H1 (cell line): ENCODE measurements at regions not wholly inside any gene's neighbourhood (a gene's known extent, or its start where the extent isn't known, plus 50 kb on each side); places are given as distances from the start of the nearest gene placed in this dataset.

Experiments
- CTCF ChIA-PET: fragments of 300-600 bp; sonication (Branson Sonifier 250); formaldehyde crosslinking; loops from one replicate; lab custom pipeline; 2021; ENCODE audit not compliant: partially characterized antibody; lab: Charles Lee
- POLR2A ChIA-PET: fragments of 300-600 bp; sonication (Branson Sonifier 250); formaldehyde crosslinking; loops from one replicate; lab custom pipeline; 2021; ENCODE audit warnings: inconsistent platforms; ENCODE audit not compliant: partially characterized antibody; lab: Charles Lee
- DNase-seq, 2 experiments: peaks; one replicate each; pipeline versions ENCODE4 v3.0.0 to v3.0.0-alpha.2; 2010 to 2022; ENCODE audit warnings: low spot score in 2 of 2, low read depth in 1 of 2, mixed read lengths in 1 of 2
- FAIRE-seq: peaks from 2 replicates; lab custom pipeline; 2011; peaks lifted over from hg19 to GRCh38; lab: Jason Lieb, UNC
- H2AFZ ChIP-seq: 2 replicates; pipeline ENCODE4 v1.8.1; 2012; ENCODE audit warnings: low read length, inconsistent platforms
- H2AK5ac ChIP-seq: 2 replicates; pipeline ENCODE4 v1.6.1; 2013; ENCODE audit warnings: low read depth, low read length
- H2BK120ac ChIP-seq: replicated peaks from 2 replicates; pipeline ENCODE3; 2013; ENCODE audit warnings: low read depth, low read length, inconsistent platforms
- H2BK12ac ChIP-seq: 2 replicates; pipeline ENCODE4 v1.6.1; 2013; ENCODE audit warnings: low read depth, low read length
- H2BK15ac ChIP-seq: 2 replicates; pipeline ENCODE4 v1.6.1; 2013; ENCODE audit warnings: low read length
- H2BK20ac ChIP-seq: 2 replicates; pipeline ENCODE4 v1.6.1; 2013; ENCODE audit warnings: low read length
- H2BK5ac ChIP-seq: 2 replicates; pipeline ENCODE4 v1.6.1; 2013; ENCODE audit warnings: low read depth, low read length
- H3K14ac ChIP-seq: 2 replicates; pipeline ENCODE4 v1.6.1; 2013; ENCODE audit warnings: inconsistent platforms; ENCODE audit not compliant: insufficient read length
- H3K18ac ChIP-seq: 2 replicates; pipeline ENCODE4 v1.6.1; 2013; ENCODE audit warnings: low read length; ENCODE audit errors: extremely low read depth
- H3K23ac ChIP-seq: 2 replicates; pipeline ENCODE4 v1.6.1; 2013; ENCODE audit warnings: inconsistent platforms; ENCODE audit not compliant: insufficient read length
- H3K23me2 ChIP-seq: 2 replicates; pipeline ENCODE4 v1.6.1; 2013; ENCODE audit warnings: low read depth, low read length
- H3K27ac ChIP-seq: 2 replicates; pipeline ENCODE4 v1.6.1; 2011; ENCODE audit warnings: low read depth, low read length, inconsistent platforms
- H3K27me3 ChIP-seq, 4 experiments: replicated peaks in 1 of 4; 1 replicate in 1 of 4; 2 replicates in 3 of 4; pipeline versions ENCODE4 v1.6.1 to v1.8.1; 2011 to 2013; ENCODE audit warnings: low read length in 3 of 4, mild to moderate bottlenecking in 3 of 4, inconsistent platforms in 2 of 4, mixed read lengths in 2 of 4, moderate library complexity in 1 of 4; ENCODE audit not compliant: control insufficient read depth in 3 of 4, insufficient read depth in 3 of 4; ENCODE audit errors: extremely low read depth in 1 of 4
- H3K36me3 ChIP-seq, 4 experiments: 2 replicates each; pipeline versions ENCODE4 v1.6.1 to v1.8.1; 2011 to 2013; ENCODE audit warnings: mild to moderate bottlenecking in 4 of 4, low read length in 3 of 4, moderate library complexity in 2 of 4, control low read depth in 1 of 4, inconsistent platforms in 1 of 4; ENCODE audit not compliant: insufficient read depth in 4 of 4, control insufficient read depth in 2 of 4
- H3K4ac ChIP-seq: replicated peaks from 2 replicates; pipeline ENCODE3; 2013; ENCODE audit warnings: low read length, low read depth, mixed read lengths, inconsistent platforms; ENCODE audit not compliant: insufficient read length
- H3K4me1 ChIP-seq, 4 experiments: replicated peaks in 1 of 4; 1 replicate in 1 of 4; 2 replicates in 3 of 4; pipeline versions ENCODE4 v1.6.1 to v1.8.1; 2011 to 2013; ENCODE audit warnings: low read length in 3 of 4, inconsistent platforms in 2 of 4, mixed read lengths in 1 of 4; ENCODE audit not compliant: insufficient read depth in 4 of 4, control insufficient read depth in 3 of 4
- H3K4me2 ChIP-seq, 2 experiments: 2 replicates each; pipeline versions ENCODE4 v1.6.1 to v1.8.1; 2011 to 2013; ENCODE audit warnings: low read depth in 2 of 2, low read length in 2 of 2, control low read depth in 1 of 2, inconsistent platforms in 1 of 2, mild to moderate bottlenecking in 1 of 2; ENCODE audit not compliant: insufficient read depth in 1 of 2
- H3K4me3 ChIP-seq, 4 experiments: fragments of 200-600, 300-600 bp in 1 of 4; sonication (generic), shearing (Covaris generic), sonication (Bioruptor Twin) in 1 of 4; 2 replicates each; pipeline versions ENCODE4 v1.5.1 to v1.8.1; 2011 to 2016; ENCODE audit warnings: low read length in 4 of 4, low read depth in 3 of 4, control low read depth in 2 of 4, inconsistent platforms in 2 of 4, mild to moderate bottlenecking in 2 of 4, mixed read lengths in 1 of 4, moderate library complexity in 1 of 4; ENCODE audit not compliant: insufficient read depth in 2 of 4; ENCODE audit errors: extremely low read depth in 1 of 4
- H3K56ac ChIP-seq: replicated peaks from 2 replicates; pipeline ENCODE3; 2013; ENCODE audit warnings: low read depth, mild to moderate bottlenecking, mixed read lengths, low read length, inconsistent platforms; ENCODE audit not compliant: insufficient read length
- H3K79me1 ChIP-seq: 2 replicates; pipeline ENCODE4 v1.6.1; 2013; ENCODE audit warnings: low read depth, low read length, control low read depth
- H3K79me2 ChIP-seq, 2 experiments: 2 replicates each; pipeline versions ENCODE4 v1.6.1 to v1.8.1; 2012 to 2013; ENCODE audit warnings: low read length in 2 of 2, mild to moderate bottlenecking in 2 of 2, inconsistent platforms in 1 of 2; ENCODE audit not compliant: insufficient read depth in 2 of 2, control insufficient read depth in 1 of 2
- H3K9ac ChIP-seq, 4 experiments: replicated peaks in 1 of 4; 1 replicate in 1 of 4; 2 replicates in 3 of 4; pipeline versions ENCODE4 v1.6.1 to v1.8.1; 2011 to 2013; ENCODE audit warnings: low read depth in 3 of 4, low read length in 3 of 4, control low read depth in 2 of 4, mild to moderate bottlenecking in 2 of 4, moderate library complexity in 2 of 4, inconsistent platforms in 1 of 4; ENCODE audit errors: extremely low read depth in 1 of 4
- H3K9me3 ChIP-seq, 2 experiments: 2 replicates each; pipeline versions ENCODE4 v1.6.1 to v1.8.1; 2012 to 2013; ENCODE audit warnings: mild to moderate bottlenecking in 2 of 2, moderate library complexity in 2 of 2, control low read depth in 1 of 2, inconsistent platforms in 1 of 2, low read depth in 1 of 2, low read length in 1 of 2, mixed read lengths in 1 of 2; ENCODE audit not compliant: insufficient read depth in 2 of 2
- H4K20me1 ChIP-seq, 2 experiments: replicated peaks in 1 of 2; 2 replicates each; pipeline versions ENCODE3 to v1.8.1; 2011 to 2013; ENCODE audit warnings: inconsistent platforms in 2 of 2, low read length in 2 of 2, mild to moderate bottlenecking in 1 of 2; ENCODE audit not compliant: insufficient read depth in 2 of 2, control insufficient read depth in 1 of 2
- H4K5ac ChIP-seq: 2 replicates; pipeline ENCODE4 v1.6.1; 2013; ENCODE audit warnings: low read length, low read depth, mixed read lengths, inconsistent platforms; ENCODE audit not compliant: insufficient read length
- H4K8ac ChIP-seq: 2 replicates; pipeline ENCODE4 v1.8.0; 2013; ENCODE audit warnings: mild to moderate bottlenecking, moderate library complexity, low read length, inconsistent platforms; ENCODE audit not compliant: insufficient read depth; ENCODE audit errors: extremely low read depth
- H4K91ac ChIP-seq: replicated peaks from 2 replicates; pipeline ENCODE3; 2013; ENCODE audit warnings: low read length, mixed read lengths, inconsistent platforms; ENCODE audit not compliant: insufficient read length
- TCF12 ChIP-seq: IDR thresholded peaks from 2 replicates; pipeline ENCODE4 v1.6.1; 2011; ENCODE audit warnings: low read depth, mild to moderate bottlenecking, low read length
- WGBS, 2 experiments: shearing (Covaris generic) in 1 of 2; methylation state at CpG; one replicate each; pipeline versions ENCODE4 v1.1.6 to v1.1.7; 2013 to 2015; ENCODE audit warnings: low lambda C conversion rate in 2 of 2, mixed read lengths in 2 of 2, inconsistent platforms in 1 of 2, low coverage in 1 of 2, missing lambda C conversion rate in 1 of 2; ENCODE audit not compliant: insufficient replicate concordance in 2 of 2, insufficient coverage in 1 of 2, insufficient read length in 1 of 2; ENCODE audit errors: extremely low coverage in 1 of 2, missing lambda C conversion rate in 1 of 2; 5-methylcytosine and 5-hydroxymethylcytosine counted together

GRCh38 chr5:60287174-60287771, 393.7 kb upstream of the PDE4D start:
- Histone ChIP-seq H2AK5ac (no peak overlapping the region), H2BK120ac (no peak overlapping the region)
- no peak for TF ChIP-seq TCF12

More at GRCh38 chr5:60287174-60287771, 393.7 kb upstream of the PDE4D start:
- Histone ChIP-seq H3K9ac (no peak overlapping the region), H3K27me3 (peaks cover 0 to 1% (median 0%) of the 10 kb centered on the region in 4 experiments; a peak in 1 of 7 replicates), H3K79me1 (no peaks in the 10 kb centered on the region), H3K14ac (no peak overlapping the region), H2BK12ac (no peak overlapping the region), H3K4me2 (no peak overlapping the region), H3K27ac (no peak overlapping the region), H3K36me3 (no peaks in the 10 kb centered on the region), H3K23ac (no peak overlapping the region), H3K18ac (no peak overlapping the region), H4K5ac (no peak overlapping the region), H3K4ac (no peak overlapping the region), H2BK20ac (no peak overlapping the region), H3K4me3 (no peak overlapping the region), H3K56ac (no peak overlapping the region), H4K91ac (no peak overlapping the region), H3K4me1 (no peaks in the 10 kb centered on the region), H3K79me2 (no peaks in the 10 kb centered on the region), H3K9me3 (no peaks in the 10 kb centered on the region), H2BK5ac (no peak overlapping the region), H2AFZ (no peak overlapping the region), H2BK15ac (no peak overlapping the region), H4K8ac (no peak overlapping the region), H3K23me2 (no peaks in the 10 kb centered on the region), H4K20me1 (no peaks in the 10 kb centered on the region)
- WGBS, 2 experiments, result 19% methylated on average over 5 of the region's 5 CpGs; no CpG with 5 or more reads in 1 of the 2 experiments
- POLR2A ChIA-PET, result no interaction called here
- DNase-seq (peak; percentile 47 to 68), FAIRE-seq (peak; percentile 94)
- CTCF ChIA-PET, result interaction anchor here (0.7 to 4.5 kb wide), 64 partner anchors 8 to 1769 kb away, joined by 3 to 44 read pairs (median 4); no protein-coding TSS in a partner anchor
